DOHH2 (cell line): ENCODE measurements at regions not wholly inside any gene's neighbourhood (a gene's known extent, or its start where the extent isn't known, plus 50 kb on each side); places are given as distances from the start of the nearest gene placed in this dataset.

Experiments used
- EZH2phosphoT487 ChIP-seq: fragments of 200-600 bp; sonication (generic); IDR thresholded peaks from 2 replicates; pipeline ENCODE4 v1.6.1; 2017; ENCODE audit warnings: borderline replicate concordance, mild to moderate bottlenecking, antibody characterized with exemption, low read length, moderate library complexity, mixed read lengths
- TF ChIP-seq, protein P1 (sequence below): fragments of 200-600 bp; sonication (generic); IDR thresholded peaks from one replicate; pipeline ENCODE4 v1.5.1; 2014; ENCODE audit warnings: antibody characterized with exemption, mild to moderate bottlenecking, low read depth, low read length; ENCODE audit not compliant: poor library complexity, severe bottlenecking

DNA sequence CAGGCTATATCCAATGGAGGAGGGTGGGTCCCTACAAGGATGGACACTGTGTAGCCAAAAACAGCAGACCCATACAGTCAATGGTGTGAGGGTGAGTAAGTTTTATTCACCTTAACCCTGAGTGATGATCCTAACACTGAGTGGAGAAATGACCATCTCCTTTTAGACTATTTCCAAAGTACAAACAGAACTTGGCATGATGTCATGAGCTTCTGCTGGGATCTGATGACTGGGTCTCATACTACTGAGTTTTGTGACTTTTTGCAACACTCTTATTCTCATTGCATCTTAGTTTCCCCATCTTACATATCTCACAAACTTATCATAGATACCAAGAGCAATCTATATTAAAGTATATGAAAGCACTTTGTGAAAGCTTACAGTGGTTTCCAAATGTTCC lies 330.3 kb upstream of the CFAP20DC start:
- TF ChIP-seq, protein P1, sequence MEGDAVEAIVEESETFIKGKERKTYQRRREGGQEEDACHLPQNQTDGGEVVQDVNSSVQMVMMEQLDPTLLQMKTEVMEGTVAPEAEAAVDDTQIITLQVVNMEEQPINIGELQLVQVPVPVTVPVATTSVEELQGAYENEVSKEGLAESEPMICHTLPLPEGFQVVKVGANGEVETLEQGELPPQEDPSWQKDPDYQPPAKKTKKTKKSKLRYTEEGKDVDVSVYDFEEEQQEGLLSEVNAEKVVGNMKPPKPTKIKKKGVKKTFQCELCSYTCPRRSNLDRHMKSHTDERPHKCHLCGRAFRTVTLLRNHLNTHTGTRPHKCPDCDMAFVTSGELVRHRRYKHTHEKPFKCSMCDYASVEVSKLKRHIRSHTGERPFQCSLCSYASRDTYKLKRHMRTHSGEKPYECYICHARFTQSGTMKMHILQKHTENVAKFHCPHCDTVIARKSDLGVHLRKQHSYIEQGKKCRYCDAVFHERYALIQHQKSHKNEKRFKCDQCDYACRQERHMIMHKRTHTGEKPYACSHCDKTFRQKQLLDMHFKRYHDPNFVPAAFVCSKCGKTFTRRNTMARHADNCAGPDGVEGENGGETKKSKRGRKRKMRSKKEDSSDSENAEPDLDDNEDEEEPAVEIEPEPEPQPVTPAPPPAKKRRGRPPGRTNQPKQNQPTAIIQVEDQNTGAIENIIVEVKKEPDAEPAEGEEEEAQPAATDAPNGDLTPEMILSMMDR, result no peak
- TF ChIP-seq EZH2phosphoT487, result no peak
